Stimulated activated naive B cell treated with anti-CD40 and anti-IgM and Interleukin-4, amounts not matched to agents 10 μg/mL and 1 μg/mL and 100 μg/mL, for 72 hours (primary cell): ENCODE measurements at regions not wholly inside any gene's neighbourhood (a gene's known extent, or its start where the extent isn't known, plus 50 kb on each side); places are given as distances from the start of the nearest gene placed in this dataset.

Source experiments
- ATAC-seq, 2 donors: fragments of 150-1000 bp; cut with Tn5 transposase; replicated peaks; 2 replicates each; pipeline ENCODE4 v1.10.0; 2021; ENCODE audit warnings: moderate library complexity in 1 of 2
- DNase-seq: peaks from one replicate; pipeline ENCODE4 v3.0.0; 2021
- H3K27ac Mint-ChIP-seq: one replicate; pipeline ENCODE4 v1.8.0; 2022; ENCODE audit warnings: mild to moderate bottlenecking, mixed read lengths
- H3K27me3 Mint-ChIP-seq, 2 donors: one replicate each; pipeline ENCODE4 v1.8.0; 2022; ENCODE audit warnings: mixed read lengths in 2 of 2
- H3K36me3 Mint-ChIP-seq, 2 donors: one replicate each; pipeline ENCODE4 v1.8.0; 2022; ENCODE audit warnings: mixed read lengths in 2 of 2, mild to moderate bottlenecking in 1 of 2
- H3K4me1 Mint-ChIP-seq, 2 donors: one replicate each; pipeline ENCODE4 v1.8.0; 2022; ENCODE audit warnings: mixed read lengths in 2 of 2, mild to moderate bottlenecking in 1 of 2
- H3K4me3 Mint-ChIP-seq, 2 donors: one replicate each; pipeline ENCODE4 v1.8.0; 2022; ENCODE audit warnings: mild to moderate bottlenecking in 2 of 2, mixed read lengths in 2 of 2, moderate library complexity in 1 of 2
- H3K9me3 Mint-ChIP-seq, 2 donors: one replicate each; pipeline ENCODE4 v1.8.0; 2022; ENCODE audit warnings: mixed read lengths in 2 of 2, mild to moderate bottlenecking in 1 of 2

- DNase-seq: no peak
- H3K4me1 Mint-ChIP-seq: no peaks in the 10 kb centered on the region
- H3K36me3 Mint-ChIP-seq: no peaks in the 10 kb centered on the region
Measured at GRCh38 chr3:118544458-118544857, 490.2 kb downstream of the IGSF11 start.

GRCh38 chr3:118548434-118548833, 486.2 kb downstream of the IGSF11 start:
- no peak overlapping the region for H3K4me3 Mint-ChIP-seq
- no peak overlapping the region for H3K27ac Mint-ChIP-seq
- DNase-seq (no peak), ATAC-seq (no peak)
- peaks cover 0 to 5% of the 10 kb centered on the region in 2 donors for H3K9me3 Mint-ChIP-seq
- H3K36me3 Mint-ChIP-seq: no peaks in the 10 kb centered on the region
- H3K4me1 Mint-ChIP-seq: no peaks in the 10 kb centered on the region
- H3K27me3 Mint-ChIP-seq: no peaks in the 10 kb centered on the region

More at GRCh38 chr3:118544458-118544857, 490.2 kb downstream of the IGSF11 start:
- Mint-ChIP-seq H3K4me3 (no peak overlapping the region), H3K9me3 (peaks cover 5% of the 10 kb centered on the region in 2 donors), H3K27ac (no peak overlapping the region), H3K27me3 (no peaks in the 10 kb centered on the region)
- no peak for ATAC-seq

DNA sequence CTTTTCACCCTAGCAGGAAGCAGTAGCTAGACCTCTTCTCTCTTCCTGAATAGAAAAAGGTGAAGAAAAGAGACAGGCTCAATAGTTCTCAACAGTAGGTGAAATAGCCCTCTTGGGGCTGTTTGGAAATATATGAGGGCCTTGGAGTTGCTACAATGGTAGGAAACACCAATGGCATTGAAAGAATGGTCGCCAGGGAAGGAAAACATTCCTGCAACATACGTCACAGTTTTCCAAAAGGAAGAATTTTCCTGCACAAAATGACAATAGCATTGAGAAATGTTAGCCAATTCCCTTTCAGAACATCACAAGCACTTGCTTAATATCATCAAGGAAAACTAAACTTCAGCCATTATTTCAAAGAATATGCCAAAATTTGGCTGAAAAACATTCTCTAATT, 484.5 kb downstream of the IGSF11 start:
- Mint-ChIP-seq H3K9me3 (no peaks in the 10 kb centered on the region), H3K36me3 (no peaks in the 10 kb centered on the region), H3K27ac (no peak overlapping the region), H3K27me3 (no peaks in the 10 kb centered on the region), H3K4me1 (no peaks in the 10 kb centered on the region), H3K4me3 (no peak overlapping the region)
- ATAC-seq (no peak), DNase-seq (no peak)

DNA sequence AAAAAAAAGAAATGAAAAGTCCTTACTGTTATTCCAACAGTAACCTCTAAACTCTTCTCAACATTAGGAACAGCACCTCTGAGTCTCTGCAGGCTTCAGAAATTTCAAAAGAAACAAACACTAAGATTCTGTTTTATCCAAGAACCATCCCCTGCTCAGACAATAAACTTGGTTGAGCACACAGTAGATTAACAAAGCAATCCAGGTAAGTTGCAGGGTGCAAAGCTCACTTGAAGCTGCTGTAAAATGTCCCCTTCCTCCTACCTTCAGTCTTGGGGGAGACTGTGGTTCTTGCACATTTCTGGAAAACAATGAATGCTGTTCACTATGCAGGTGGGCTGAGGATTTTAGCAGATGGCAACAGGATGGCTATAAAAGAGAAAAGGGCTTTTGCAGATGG, 484.1 kb downstream of the IGSF11 start:
- Mint-ChIP-seq H3K9me3 (no peaks in the 10 kb centered on the region), H3K27me3 (no peaks in the 10 kb centered on the region), H3K4me1 (no peaks in the 10 kb centered on the region), H3K27ac (no peak overlapping the region), H3K36me3 (no peaks in the 10 kb centered on the region), H3K4me3 (no peak overlapping the region)
- DNase-seq: no peak
- no peak for ATAC-seq

DNA sequence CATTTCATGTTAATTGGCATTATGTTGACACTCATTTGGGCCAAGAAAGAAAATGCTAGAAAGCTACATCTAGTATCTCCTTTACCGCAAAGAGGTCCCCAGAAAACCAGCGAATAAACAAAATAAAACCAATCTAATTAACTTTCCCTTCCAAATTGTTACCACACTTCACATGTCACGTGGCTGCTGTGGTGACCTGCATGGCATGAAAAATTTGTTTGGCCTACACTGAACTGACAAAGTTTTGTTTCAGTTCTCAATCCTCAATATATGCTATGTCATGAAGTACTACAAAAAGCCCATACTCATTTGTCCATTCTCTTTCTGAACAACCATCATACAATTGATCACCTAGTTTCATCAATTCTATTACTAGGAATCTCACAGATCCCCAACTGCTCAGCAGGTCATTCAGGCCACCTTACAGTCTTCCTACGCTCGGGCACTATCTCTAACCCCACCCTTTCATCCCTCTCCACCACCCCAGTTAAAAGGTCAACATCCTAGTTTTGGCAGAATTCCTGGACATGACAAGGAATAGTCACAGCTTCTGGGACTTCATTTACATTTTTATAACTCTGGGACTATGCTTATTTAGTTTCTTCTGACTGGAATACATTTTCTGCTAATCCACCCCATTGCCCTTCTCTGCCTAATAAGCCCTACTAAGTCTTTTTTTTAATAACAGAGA, 480.4 kb downstream of the IGSF11 start:
- DNase-seq: no peak
- Mint-ChIP-seq H3K36me3 (no peaks in the 10 kb centered on the region), H3K27me3 (no peaks in the 10 kb centered on the region), H3K9me3 (peaks cover 0 to 2% of the 10 kb centered on the region in 2 donors), H3K4me1 (no peaks in the 10 kb centered on the region), H3K4me3 (no peak overlapping the region), H3K27ac (no peak overlapping the region)
- no peak for ATAC-seq

DNA sequence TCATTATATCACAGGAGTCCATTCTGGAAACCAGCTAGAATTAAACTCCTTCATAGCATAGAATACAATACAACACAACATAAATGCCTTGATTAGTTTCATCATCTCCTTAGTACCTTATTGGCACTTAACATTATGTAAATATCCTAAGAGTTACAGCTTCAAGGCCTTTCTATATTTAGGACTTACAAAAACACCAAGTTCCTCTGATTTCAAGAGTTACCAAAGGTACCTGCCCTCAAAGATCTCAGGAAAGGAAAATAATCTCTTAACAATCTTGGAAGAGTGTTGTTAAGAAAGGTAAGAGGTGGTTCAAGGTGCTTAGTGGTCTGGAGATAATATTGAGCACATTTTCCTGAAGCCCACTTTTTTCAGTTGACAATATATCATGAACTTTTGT, 477.7 kb downstream of the IGSF11 start:
- peaks cover 2 to 4% of the 10 kb centered on the region in 2 donors for H3K9me3 Mint-ChIP-seq
- ATAC-seq: no peak
- no peaks in the 10 kb centered on the region for H3K36me3 Mint-ChIP-seq
- H3K4me3 Mint-ChIP-seq: no peak overlapping the region
- DNase-seq: no peak
- H3K27ac Mint-ChIP-seq: no peak overlapping the region
- no peaks in the 10 kb centered on the region for H3K4me1 Mint-ChIP-seq
- H3K27me3 Mint-ChIP-seq: no peaks in the 10 kb centered on the region

DNA sequence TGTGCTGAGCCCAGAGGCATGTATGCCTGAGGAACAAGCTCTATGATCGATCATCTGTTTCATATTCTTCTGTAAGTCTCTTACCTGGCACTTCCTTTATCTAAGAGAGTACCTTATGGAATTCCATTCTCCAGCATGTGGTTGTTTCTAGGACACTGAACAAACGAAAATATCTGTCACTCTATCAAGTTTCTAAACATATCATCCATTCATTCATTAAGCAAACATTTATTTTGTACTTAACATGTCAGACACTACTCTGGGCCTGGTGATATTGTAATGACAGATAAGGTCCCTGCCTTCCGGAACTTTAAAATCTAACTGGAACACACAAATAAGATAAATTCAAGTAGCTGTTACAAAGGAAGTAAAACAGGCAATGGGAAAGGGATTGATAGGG, 477.1 kb downstream of the IGSF11 start:
- Mint-ChIP-seq H3K4me1 (no peaks in the 10 kb centered on the region), H3K9me3 (peaks cover 2 to 4% of the 10 kb centered on the region in 2 donors), H3K4me3 (no peak overlapping the region), H3K27me3 (no peaks in the 10 kb centered on the region), H3K36me3 (no peaks in the 10 kb centered on the region), H3K27ac (no peak overlapping the region)
- DNase-seq (no peak), ATAC-seq (no peak)

- no peaks in the 10 kb centered on the region for H3K36me3 Mint-ChIP-seq
- DNase-seq: no peak
- H3K27me3 Mint-ChIP-seq: no peaks in the 10 kb centered on the region
- H3K9me3 Mint-ChIP-seq: peaks cover 2 to 4% of the 10 kb centered on the region in 2 donors
- H3K4me3 Mint-ChIP-seq: no peak overlapping the region
- no peak overlapping the region for H3K27ac Mint-ChIP-seq
- no peak for ATAC-seq
- no peaks in the 10 kb centered on the region for H3K4me1 Mint-ChIP-seq
Measured at GRCh38 chr3:118559286-118559685, 475.4 kb downstream of the IGSF11 start.

GRCh38 chr3:118564800-118565199, 469.8 kb downstream of the IGSF11 start:
- Mint-ChIP-seq H3K9me3 (peaks cover 7 to 21% of the 10 kb centered on the region in 2 donors), H3K27me3 (no peaks in the 10 kb centered on the region), H3K36me3 (no peaks in the 10 kb centered on the region), H3K27ac (no peak overlapping the region), H3K4me1 (no peaks in the 10 kb centered on the region), H3K4me3 (no peak overlapping the region)
- no peak for DNase-seq
- no peak for ATAC-seq

GRCh38 chr3:118573912-118574311, 460.7 kb downstream of the IGSF11 start:
- Mint-ChIP-seq H3K4me3 (no peak overlapping the region), H3K27me3 (no peaks in the 10 kb centered on the region), H3K36me3 (no peaks in the 10 kb centered on the region), H3K9me3 (peaks cover 8 to 15% of the 10 kb centered on the region in 2 donors), H3K27ac (no peak overlapping the region), H3K4me1 (no peaks in the 10 kb centered on the region)
- DNase-seq: no peak
- ATAC-seq: no peak

DNA sequence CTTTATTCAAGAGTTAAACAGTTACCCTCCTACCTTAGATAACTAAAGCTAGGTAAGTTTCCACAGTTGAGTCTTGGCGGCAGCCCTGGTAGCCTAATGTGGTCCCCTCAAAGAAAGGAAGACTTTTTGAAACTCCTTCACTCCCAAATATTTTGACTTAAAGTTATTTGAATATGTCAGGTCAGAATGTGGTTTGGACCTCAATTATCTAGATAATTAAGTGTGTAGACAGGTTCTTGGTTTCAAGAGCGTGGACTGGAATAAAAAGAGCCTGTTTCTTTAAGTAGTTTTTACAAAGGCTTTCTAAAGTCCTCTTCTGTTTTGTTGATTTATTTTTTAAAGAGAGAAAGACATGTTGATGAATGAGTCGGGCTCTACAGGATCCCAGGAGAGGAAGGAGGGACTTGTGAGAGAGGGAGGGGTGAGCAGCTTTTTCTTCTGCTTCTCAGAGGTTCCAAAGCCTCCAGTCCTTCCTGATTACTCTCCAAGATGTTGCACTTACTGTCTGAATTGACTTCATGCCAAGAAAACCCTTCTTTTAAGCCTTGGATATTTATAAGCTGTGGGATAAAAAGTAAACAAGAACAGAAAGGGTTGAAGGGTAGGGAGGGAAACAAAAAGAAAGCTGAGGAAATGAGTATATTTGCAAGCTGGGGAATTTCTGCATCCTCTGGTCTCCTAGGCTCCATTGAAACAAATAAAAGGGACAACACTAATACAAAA, 457.4 kb downstream of the IGSF11 start:
- Mint-ChIP-seq H3K9me3 (peaks cover 0 to 1% of the 10 kb centered on the region in 2 donors), H3K4me3 (no peak overlapping the region), H3K36me3 (no peaks in the 10 kb centered on the region), H3K27me3 (no peaks in the 10 kb centered on the region), H3K4me1 (no peaks in the 10 kb centered on the region), H3K27ac (no peak overlapping the region)
- DNase-seq (no peak), ATAC-seq (no peak)

GRCh38 chr3:118578559-118578958, 456.1 kb downstream of the IGSF11 start:
- H3K27me3 Mint-ChIP-seq: no peaks in the 10 kb centered on the region
- no peak overlapping the region for H3K4me3 Mint-ChIP-seq
- no peaks in the 10 kb centered on the region for H3K9me3 Mint-ChIP-seq
- H3K4me1 Mint-ChIP-seq: no peaks in the 10 kb centered on the region
- ATAC-seq (peak in 1 of 2 donors; percentile 19), DNase-seq (no peak)
- H3K36me3 Mint-ChIP-seq: no peaks in the 10 kb centered on the region
- no peak overlapping the region for H3K27ac Mint-ChIP-seq

DNA sequence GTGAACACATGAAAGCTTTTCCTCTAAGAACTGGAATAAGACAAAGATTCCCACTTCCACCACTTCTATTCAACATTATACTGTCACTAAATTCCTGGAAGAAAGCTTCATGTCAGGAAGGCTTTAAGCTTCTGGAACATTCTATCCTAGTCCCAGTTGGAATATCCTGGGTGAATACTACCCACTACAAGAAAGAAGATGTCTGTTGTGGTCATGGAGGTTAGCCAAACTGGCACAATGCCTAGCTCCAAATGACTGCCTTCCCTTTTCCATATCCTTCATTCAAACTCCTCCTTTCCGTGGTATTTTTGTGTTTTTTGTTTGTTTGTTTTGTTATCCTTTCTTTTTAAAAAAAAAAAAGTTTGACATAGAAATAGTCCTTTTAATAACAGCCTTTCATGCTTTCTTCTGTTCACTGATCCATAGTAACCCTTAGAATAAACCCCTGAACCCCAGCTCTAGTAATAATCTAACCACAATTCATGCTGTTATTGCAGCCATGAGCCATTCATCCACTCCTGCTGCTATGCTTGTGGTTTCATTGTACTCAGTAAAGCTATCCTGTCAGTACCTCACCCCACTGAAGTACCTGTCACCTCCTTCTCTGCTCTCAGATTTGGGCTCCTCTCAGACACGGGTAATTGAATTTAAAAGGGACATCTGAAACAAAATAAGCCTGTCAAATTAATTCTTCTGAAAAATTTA, 447.5 kb downstream of the IGSF11 start:
- ATAC-seq: no peak
- no peaks in the 10 kb centered on the region for H3K4me1 Mint-ChIP-seq
- no peak overlapping the region for H3K4me3 Mint-ChIP-seq
- no peak for DNase-seq
- H3K27ac Mint-ChIP-seq: no peak overlapping the region
- H3K9me3 Mint-ChIP-seq: no peaks in the 10 kb centered on the region
- H3K27me3 Mint-ChIP-seq: no peaks in the 10 kb centered on the region
- no peaks in the 10 kb centered on the region for H3K36me3 Mint-ChIP-seq

GRCh38 chr3:118587847-118588246, 446.8 kb downstream of the IGSF11 start:
- no peak for DNase-seq
- no peak overlapping the region for H3K27ac Mint-ChIP-seq
- H3K9me3 Mint-ChIP-seq: no peaks in the 10 kb centered on the region
- no peaks in the 10 kb centered on the region for H3K36me3 Mint-ChIP-seq
- no peaks in the 10 kb centered on the region for H3K27me3 Mint-ChIP-seq
- no peak for ATAC-seq
- no peaks in the 10 kb centered on the region for H3K4me1 Mint-ChIP-seq
- H3K4me3 Mint-ChIP-seq: no peak overlapping the region

DNA sequence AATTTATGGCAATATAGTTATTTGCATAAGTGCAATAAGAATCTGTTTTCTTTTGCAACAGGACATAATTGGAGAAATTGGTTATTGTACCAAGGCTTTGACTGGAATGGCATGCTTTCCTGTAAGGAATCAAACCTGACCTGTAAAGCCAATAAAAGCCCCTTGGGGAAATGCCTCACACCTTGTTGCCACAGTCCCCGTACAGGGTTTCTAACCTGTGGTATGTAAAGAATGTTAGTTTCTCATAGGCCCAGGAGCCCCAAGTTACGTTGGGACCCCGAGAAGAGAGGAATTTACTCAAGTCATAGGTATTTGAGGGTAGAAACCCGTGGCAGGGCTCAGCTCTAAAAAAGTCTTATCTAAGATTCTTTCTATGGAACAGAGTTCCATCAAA, 441.4 kb downstream of the IGSF11 start:
- Mint-ChIP-seq H3K9me3 (peaks cover 5 to 7% of the 10 kb centered on the region in 2 donors), H3K4me1 (no peaks in the 10 kb centered on the region), H3K27me3 (no peaks in the 10 kb centered on the region), H3K27ac (no peak overlapping the region), H3K4me3 (no peak overlapping the region), H3K36me3 (no peaks in the 10 kb centered on the region)
- no peak for DNase-seq
- ATAC-seq: no peak
